Natural killer cell (primary cell): ENCODE measurements at regions not wholly inside any gene's neighbourhood (a gene's known extent, or its start where the extent isn't known, plus 50 kb on each side); places are given as distances from the start of the nearest gene placed in this dataset.

ENCODE experiments used
- ATAC-seq, 3 donors: fragments of 150-1000 bp in 2 of 3; fragments of 200-7000 bp in 1 of 3; cut with Tn5 transposase; 1 replicate in 1 of 3; 2 replicates in 2 of 3; pipeline ENCODE4 v1.10.0; 2021; ENCODE audit warnings: mild to moderate bottlenecking in 2 of 3, moderate library complexity in 2 of 3
- DNase-seq, 2 donors: peaks; one replicate each; pipeline versions ENCODE4 v3.0.0 to v3.0.0-alpha.2; 2013 to 2021; ENCODE audit warnings: mixed read lengths in 1 of 2
- H3K27ac ChIP-seq: one replicate; pipeline ENCODE4 v1.5.1; 2013; ENCODE audit warnings: mild to moderate bottlenecking, low read length
- H3K27me3 ChIP-seq: one replicate; pipeline ENCODE4 v1.6.1; 2013; ENCODE audit warnings: low read length; ENCODE audit not compliant: control insufficient read depth, insufficient read depth
- H3K36me3 ChIP-seq: one replicate; pipeline ENCODE4 v1.6.1; 2013; ENCODE audit warnings: low read length; ENCODE audit not compliant: control insufficient read depth, insufficient read depth
- H3K4me1 ChIP-seq: one replicate; pipeline ENCODE4 v1.6.1; 2013; ENCODE audit warnings: low read length; ENCODE audit not compliant: control insufficient read depth, insufficient read depth
- H3K4me3 ChIP-seq: one replicate; pipeline ENCODE4 v1.5.1; 2013; ENCODE audit warnings: low read length
- H3K9me3 ChIP-seq: one replicate; pipeline ENCODE4 v1.6.1; 2013; ENCODE audit warnings: low read length; ENCODE audit not compliant: control insufficient read depth, insufficient read depth
- H3K27ac Mint-ChIP-seq, 2 donors: one replicate each; pipeline ENCODE4 v1.8.0; 2022; ENCODE audit warnings: mild to moderate bottlenecking in 2 of 2, mixed read lengths in 2 of 2, moderate library complexity in 1 of 2
- H3K27me3 Mint-ChIP-seq, 2 donors: one replicate each; pipeline ENCODE4 v1.8.0; 2022; ENCODE audit warnings: low read depth in 2 of 2, mixed read lengths in 2 of 2
- H3K36me3 Mint-ChIP-seq: one replicate; pipeline ENCODE4 v1.8.0; 2022; ENCODE audit warnings: mixed read lengths
- H3K4me1 Mint-ChIP-seq, 2 donors: one replicate each; pipeline ENCODE4 v1.8.0; 2022; ENCODE audit warnings: mixed read lengths in 2 of 2
- H3K4me3 Mint-ChIP-seq: one replicate; pipeline ENCODE4 v1.8.0; 2022; ENCODE audit warnings: mild to moderate bottlenecking, moderate library complexity, mixed read lengths
- H3K9me3 Mint-ChIP-seq, 2 donors: one replicate each; pipeline ENCODE4 v1.8.0; 2022; ENCODE audit warnings: mixed read lengths in 2 of 2
- CTCF ChIP-seq: fragments of 200-600 bp; IDR thresholded peaks from one replicate; pipeline ENCODE4 v1.8.0; 2022; ENCODE audit warnings: antibody characterized with exemption
- WGBS: methylation state at CpG from one replicate; pipeline ENCODE4 v1.1.7; 2013; ENCODE audit warnings: missing lambda C conversion rate; ENCODE audit not compliant: insufficient coverage; 5-methylcytosine and 5-hydroxymethylcytosine counted together
- intact Hi-C: fragments of 100-400 bp; cut with micrococcal nuclease; formaldehyde crosslinking; loops from one replicate; pipeline ENCODE4 v1.14.2; 2022

- Histone ChIP-seq H3K4me3 (no peak overlapping the region), H3K27ac (no peak overlapping the region), H3K36me3 (no peaks in the 10 kb centered on the region), H3K4me1 (no peaks in the 10 kb centered on the region), H3K27me3 (no peaks in the 10 kb centered on the region), H3K9me3 (no peaks in the 10 kb centered on the region)
- no peak overlapping the region for H3K4me3 Mint-ChIP-seq
- H3K4me1 Mint-ChIP-seq = no peaks in the 10 kb centered on the region
- DNase-seq (no peak), ATAC-seq (no peak)
- H3K27me3 Mint-ChIP-seq = peaks cover 14 to 17% of the 10 kb centered on the region in 2 donors
- intact Hi-C loops = no loop called here
- H3K27ac Mint-ChIP-seq = no peak overlapping the region
- TF ChIP-seq CTCF = no peak
- no peaks in the 10 kb centered on the region for H3K36me3 Mint-ChIP-seq
- no peaks in the 10 kb centered on the region for H3K9me3 Mint-ChIP-seq
These were observed 420.4 kb downstream of the CDH26 start for GRCh38 chr20:60378620-60379019.

GRCh38 chr20:60381643-60382400 lies 423.6 kb downstream of the CDH26 start:
- H3K9me3 Mint-ChIP-seq = no peaks in the 10 kb centered on the region
- no peaks in the 10 kb centered on the region for H3K36me3 Mint-ChIP-seq
- TF ChIP-seq CTCF = no peak
- Histone ChIP-seq H3K4me3 (no peak overlapping the region), H3K36me3 (no peaks in the 10 kb centered on the region), H3K9me3 (no peaks in the 10 kb centered on the region), H3K4me1 (no peaks in the 10 kb centered on the region), H3K27ac (no peak overlapping the region), H3K27me3 (no peaks in the 10 kb centered on the region)
- H3K27ac Mint-ChIP-seq = no peak overlapping the region
- 78% methylated on average over 2 of the region's 3 CpGs for WGBS
- H3K4me3 Mint-ChIP-seq = no peak overlapping the region
- intact Hi-C loops = no loop called here
- peaks cover 6 to 10% of the 10 kb centered on the region in 2 donors for H3K27me3 Mint-ChIP-seq
- no peak for DNase-seq
- H3K4me1 Mint-ChIP-seq = no peaks in the 10 kb centered on the region
- no peak for ATAC-seq

- Histone ChIP-seq H3K36me3 (no peaks in the 10 kb centered on the region), H3K4me1 (no peaks in the 10 kb centered on the region), H3K9me3 (no peaks in the 10 kb centered on the region), H3K4me3 (no peak overlapping the region), H3K27me3 (no peaks in the 10 kb centered on the region), H3K27ac (no peak overlapping the region)
- Mint-ChIP-seq H3K36me3 (no peaks in the 10 kb centered on the region), H3K4me1 (no peaks in the 10 kb centered on the region), H3K27me3 (peaks cover 0 to 2% of the 10 kb centered on the region in 2 donors), H3K9me3 (no peaks in the 10 kb centered on the region), H3K27ac (no peak overlapping the region), H3K4me3 (no peak overlapping the region)
- DNase-seq (no peak), ATAC-seq (no peak)
- intact Hi-C loops = no loop called here
- no peak for TF ChIP-seq CTCF
These were observed 431.2 kb downstream of the CDH26 start for GRCh38 chr20:60389441-60389840.

GRCh38 chr20:60389882-60390281 lies 431.7 kb downstream of the CDH26 start:
- Histone ChIP-seq H3K4me1 (no peaks in the 10 kb centered on the region), H3K4me3 (no peak overlapping the region), H3K36me3 (no peaks in the 10 kb centered on the region), H3K27me3 (no peaks in the 10 kb centered on the region), H3K9me3 (no peaks in the 10 kb centered on the region), H3K27ac (no peak overlapping the region)
- ATAC-seq (no peak), DNase-seq (no peak)
- Mint-ChIP-seq H3K4me3 (no peak overlapping the region), H3K36me3 (no peaks in the 10 kb centered on the region), H3K27me3 (peaks cover 0 to 3% of the 10 kb centered on the region in 2 donors), H3K4me1 (no peaks in the 10 kb centered on the region), H3K9me3 (no peaks in the 10 kb centered on the region), H3K27ac (no peak overlapping the region)
- intact Hi-C loops = no loop called here
- 80% methylated on average over 7 of the region's 7 CpGs for WGBS
- TF ChIP-seq CTCF = no peak
